Right ventricle myocardium superior (tissue), 1 donor: ENCODE measurements at regions not wholly inside any gene's neighbourhood (a gene's known extent, or its start where the extent isn't known, plus 50 kb on each side); places are given as distances from the start of the nearest gene placed in this dataset.
A peak's percentile ranks its signal among the peaks of the same experiment; 100 is the strongest.
"Not testable (repeated sequence)": the region's sequence is repeated elsewhere in the genome, so short reads cannot be mapped to it uniquely, and the experiment has no call there.

ENCODE experiments used
- ATAC-seq: fragments of 200-7000 bp; cut with Tn5 transposase; one replicate; pipeline ENCODE4 v1.9.1; 2020; ENCODE audit warnings: mild to moderate bottlenecking; ENCODE audit not compliant: poor library complexity
- DNase-seq: peaks from one replicate; pipeline ENCODE4 v3.0.0-alpha.2; 2020
- intact Hi-C: fragments of 100-400 bp; cut with DNase I; formaldehyde crosslinking; loops from one replicate; pipeline ENCODE4 v1.11.2; 2022
- donor health status: DM: no; HTN: yes; CAD: no; lungs with severe emphysema.

GRCh38 chr5:34096033-34096432 is 53.0 kb upstream of the C1QTNF3 start:
- intact Hi-C loops, result not testable (repeated sequence)

GRCh38 chr5:34099891-34100290 is 56.9 kb upstream of the C1QTNF3 start:
- DNase-seq, ATAC-seq, intact Hi-C loops: not testable (repeated sequence)

More at GRCh38 chr5:34096033-34096432, 53.0 kb upstream of the C1QTNF3 start:
- not testable (repeated sequence) for ATAC-seq, DNase-seq

GRCh38 chr5:34101567-34101966 is 58.6 kb upstream of the C1QTNF3 start:
- intact Hi-C loops, DNase-seq, ATAC-seq: not testable (repeated sequence)

- ATAC-seq, intact Hi-C loops, DNase-seq: not testable (repeated sequence)
Measured at GRCh38 chr5:34108897-34109296, 65.9 kb upstream of the C1QTNF3 start.

GRCh38 chr5:34124280-34124679 is 81.3 kb upstream of the C1QTNF3 start:
- DNase-seq, intact Hi-C loops, ATAC-seq: not testable (repeated sequence)

GRCh38 chr5:34125354-34125753 is 82.3 kb upstream of the C1QTNF3 start:
- ATAC-seq, intact Hi-C loops, DNase-seq: not testable (repeated sequence)

- ATAC-seq, DNase-seq, intact Hi-C loops: not testable (repeated sequence)
Measured at GRCh38 chr5:34126741-34127140, 83.7 kb upstream of the C1QTNF3 start.

GRCh38 chr5:34127818-34128217 is 84.8 kb upstream of the C1QTNF3 start:
- ATAC-seq, intact Hi-C loops, DNase-seq: not testable (repeated sequence)

- intact Hi-C loops, DNase-seq, ATAC-seq: not testable (repeated sequence)
Measured at GRCh38 chr5:34128890-34129289, 85.9 kb upstream of the C1QTNF3 start.

GRCh38 chr5:34154988-34155387 is 112.0 kb upstream of the C1QTNF3 start:
- ATAC-seq, intact Hi-C loops, DNase-seq: not testable (repeated sequence)

- intact Hi-C loops, ATAC-seq: not testable (repeated sequence)
Measured at GRCh38 chr5:34156703-34157414, 113.8 kb upstream of the C1QTNF3 start.

GRCh38 chr5:34160904-34161303 is 117.9 kb upstream of the C1QTNF3 start:
- DNase-seq, intact Hi-C loops, ATAC-seq: not testable (repeated sequence)

More at GRCh38 chr5:34156703-34157414, 113.8 kb upstream of the C1QTNF3 start:
- DNase-seq, result not testable (repeated sequence)

GRCh38 chr5:34171398-34171797 is 128.4 kb upstream of the C1QTNF3 start:
- intact Hi-C loops, ATAC-seq, DNase-seq: not testable (repeated sequence)

- ATAC-seq, intact Hi-C loops: not testable (repeated sequence)
- peak; percentile 33 for DNase-seq
Measured at GRCh38 chr5:34179453-34180190, 136.6 kb upstream of the C1QTNF3 start.

GRCh38 chr5:34180225-34180624 is 137.2 kb upstream of the C1QTNF3 start:
- intact Hi-C loops, ATAC-seq: not testable (repeated sequence)
- peak; percentile 26 for DNase-seq

GRCh38 chr5:34180940-34181614 is 138.1 kb upstream of the C1QTNF3 start:
- intact Hi-C loops, ATAC-seq: not testable (repeated sequence)
- DNase-seq, result peak; percentile 59

- ATAC-seq, intact Hi-C loops: not testable (repeated sequence)
- peak; percentile 42 for DNase-seq
Measured at GRCh38 chr5:34185005-34185404, 142.0 kb upstream of the C1QTNF3 start.

GRCh38 chr5:34185572-34185971 is 142.6 kb upstream of the C1QTNF3 start:
- ATAC-seq, DNase-seq, intact Hi-C loops: not testable (repeated sequence)

- DNase-seq, result not testable (repeated sequence)
Measured at GRCh38 chr5:34186108-34186507, 143.1 kb upstream of the C1QTNF3 start.

More at GRCh38 chr5:34186108-34186507, 143.1 kb upstream of the C1QTNF3 start:
- ATAC-seq, intact Hi-C loops: not testable (repeated sequence)
